Thyroid gland (tissue), 4 donors: ENCODE measurements at regions not wholly inside any gene's neighbourhood (a gene's known extent, or its start where the extent isn't known, plus 50 kb on each side); places are given as distances from the start of the nearest gene placed in this dataset.

Experiments
- CTCF ChIP-seq, 6 experiments: fragments of 200-600 bp in 3 of 6; fragments of 450-650 bp in 3 of 6; sonication (generic) in 3 of 6; IDR thresholded peaks; one replicate each; pipeline ENCODE4 v1.5.1; 2016 to 2019; ENCODE audit warnings: antibody characterized with exemption in 6 of 6, mild to moderate bottlenecking in 2 of 6, inconsistent platforms in 1 of 6, moderate library complexity in 1 of 6
- POLR2A ChIP-seq, 2 donors: fragments of 450-650 bp; IDR thresholded peaks; one replicate each; pipeline ENCODE4 v1.6.1; 2017; ENCODE audit warnings: antibody characterized with exemption in 2 of 2, mild to moderate bottlenecking in 2 of 2, moderate library complexity in 1 of 2

- TF ChIP-seq CTCF (IDR thresholded peaks at IDR 0.05) (no peak), POLR2A (IDR thresholded peaks at IDR 0.05) (no peak)
These were observed 129.0 kb downstream of the HERPUD2 start for GRCh38 chr7:35565927-35566326.
